AG09319 (cell line): ENCODE measurements at regions not wholly inside any gene's neighbourhood (a gene's known extent, or its start where the extent isn't known, plus 50 kb on each side); places are given as distances from the start of the nearest gene placed in this dataset.
A peak's percentile ranks its signal among the peaks of the same experiment; 100 is the strongest.
"Not testable (repeated sequence)": the region's sequence is repeated elsewhere in the genome, so short reads cannot be mapped to it uniquely, and the experiment has no call there.

Experiments
- DNase-seq: peaks from one replicate; pipeline ENCODE4 v3.0.0-alpha.2; 2010; ENCODE audit warnings: low read depth; ENCODE audit errors: extremely low read depth
- TF ChIP-seq, protein P1 (sequence below): IDR thresholded peaks from 2 replicates; pipeline ENCODE4 v1.5.1; 2011; ENCODE audit warnings: low read depth, mild to moderate bottlenecking, inconsistent platforms, low read length, moderate library complexity

DNA sequence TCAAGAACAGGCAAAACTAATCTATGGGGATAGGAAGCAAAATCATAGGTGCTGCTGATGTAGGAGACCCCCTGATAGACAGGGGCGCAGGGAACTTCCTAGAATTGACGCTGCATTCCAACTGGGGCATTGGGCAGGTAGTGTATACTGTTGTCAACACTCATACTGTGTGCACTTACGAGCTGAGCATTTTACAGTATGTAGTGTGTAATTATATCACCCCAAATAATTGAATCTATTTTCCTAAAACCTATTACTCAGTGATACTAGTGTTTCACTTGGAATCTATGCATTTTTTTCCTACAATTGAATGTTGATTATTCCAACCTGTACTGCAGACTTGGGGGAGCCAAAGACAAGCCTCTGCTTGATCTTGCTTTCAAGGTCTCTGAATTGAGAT, 207.0 kb upstream of the PRKCQ start:
- DNase-seq: no peak
- TF ChIP-seq, protein P1, sequence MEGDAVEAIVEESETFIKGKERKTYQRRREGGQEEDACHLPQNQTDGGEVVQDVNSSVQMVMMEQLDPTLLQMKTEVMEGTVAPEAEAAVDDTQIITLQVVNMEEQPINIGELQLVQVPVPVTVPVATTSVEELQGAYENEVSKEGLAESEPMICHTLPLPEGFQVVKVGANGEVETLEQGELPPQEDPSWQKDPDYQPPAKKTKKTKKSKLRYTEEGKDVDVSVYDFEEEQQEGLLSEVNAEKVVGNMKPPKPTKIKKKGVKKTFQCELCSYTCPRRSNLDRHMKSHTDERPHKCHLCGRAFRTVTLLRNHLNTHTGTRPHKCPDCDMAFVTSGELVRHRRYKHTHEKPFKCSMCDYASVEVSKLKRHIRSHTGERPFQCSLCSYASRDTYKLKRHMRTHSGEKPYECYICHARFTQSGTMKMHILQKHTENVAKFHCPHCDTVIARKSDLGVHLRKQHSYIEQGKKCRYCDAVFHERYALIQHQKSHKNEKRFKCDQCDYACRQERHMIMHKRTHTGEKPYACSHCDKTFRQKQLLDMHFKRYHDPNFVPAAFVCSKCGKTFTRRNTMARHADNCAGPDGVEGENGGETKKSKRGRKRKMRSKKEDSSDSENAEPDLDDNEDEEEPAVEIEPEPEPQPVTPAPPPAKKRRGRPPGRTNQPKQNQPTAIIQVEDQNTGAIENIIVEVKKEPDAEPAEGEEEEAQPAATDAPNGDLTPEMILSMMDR: no peak

DNA sequence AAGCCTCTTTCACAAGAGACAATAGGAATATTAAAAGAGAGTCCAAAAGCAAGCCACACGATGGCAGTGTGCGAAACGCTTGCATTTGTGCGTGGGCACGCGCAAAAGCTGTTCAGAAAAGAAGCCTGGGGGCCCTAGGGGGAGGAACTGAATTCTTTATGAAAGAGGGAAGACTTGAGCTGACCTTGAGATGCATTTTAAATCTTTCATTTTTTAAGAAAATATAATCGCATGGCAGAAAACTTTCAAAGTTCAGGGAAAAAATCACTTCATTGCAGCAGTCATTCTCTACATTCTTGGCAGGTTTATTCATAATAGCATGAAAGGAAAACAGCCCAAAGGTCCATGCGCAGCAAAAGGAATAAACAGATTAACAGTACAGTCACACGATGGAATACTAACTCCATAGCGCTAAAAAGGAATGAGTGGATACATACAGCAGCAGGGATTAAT, 206.5 kb upstream of the PRKCQ start:
- TF ChIP-seq, protein P1: peak; percentile 61

DNA sequence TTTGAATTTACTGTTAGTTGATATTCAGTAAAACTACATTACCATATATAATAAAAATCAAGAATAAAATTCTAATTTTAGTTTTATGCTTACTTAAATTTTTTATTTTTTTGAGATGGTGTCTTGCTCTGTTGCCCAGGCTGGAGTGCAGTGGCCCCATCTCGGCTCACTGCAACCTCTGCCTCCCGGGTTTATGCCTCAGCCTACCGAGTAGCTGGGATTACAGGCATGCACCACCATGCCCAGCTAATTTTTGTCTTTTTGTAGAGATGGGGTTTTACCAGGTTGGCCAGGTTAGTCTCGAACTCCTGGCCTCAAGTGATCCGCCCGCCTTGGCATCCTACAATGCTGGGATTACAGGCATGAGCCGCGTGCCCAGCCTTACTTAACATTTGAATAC, 204.4 kb upstream of the PRKCQ start:
- DNase-seq: not testable (repeated sequence)

More for the DNA sequence above, 206.5 kb upstream of the PRKCQ start:
- DNase-seq: peak; percentile 28

DNA sequence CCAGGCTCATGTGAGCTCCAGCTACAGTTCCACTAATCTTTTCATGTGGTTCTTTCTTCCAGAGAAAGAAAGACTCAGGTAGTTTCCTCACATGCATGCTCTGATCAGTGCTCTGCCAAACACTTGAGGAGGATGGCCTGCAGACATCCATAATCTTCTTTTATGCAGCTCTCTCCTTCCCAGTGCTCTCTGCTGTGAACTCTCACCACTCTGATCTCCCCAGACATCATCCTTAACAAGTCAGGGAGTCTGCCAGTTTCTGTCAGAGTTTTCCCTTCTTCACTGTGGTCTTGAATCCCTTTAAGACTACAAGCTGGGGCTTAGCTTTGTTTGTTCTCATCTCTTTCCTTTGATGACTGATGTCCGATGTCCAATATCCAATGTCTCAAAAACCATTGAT, 203.4 kb upstream of the PRKCQ start:
- no peak for DNase-seq
- TF ChIP-seq, protein P1: no peak

DNA sequence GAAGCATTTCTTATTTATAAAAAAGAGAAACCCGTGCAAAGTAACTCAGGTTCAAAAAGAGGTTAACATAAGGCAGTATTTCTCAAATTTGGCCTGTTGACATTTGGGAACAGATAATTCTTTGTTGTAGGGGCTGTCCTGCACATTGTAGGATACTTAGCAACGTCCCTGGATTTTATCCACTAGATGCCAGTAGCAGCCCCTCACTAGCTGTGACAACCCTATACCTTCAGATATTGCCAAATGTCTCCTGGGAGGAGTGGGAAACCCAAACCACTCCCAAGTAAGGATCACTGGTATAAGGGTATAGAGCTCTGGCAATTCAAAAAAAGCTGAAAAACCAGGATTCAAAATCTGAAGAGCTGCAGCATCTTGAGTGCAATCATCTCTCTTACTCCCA, 202.3 kb upstream of the PRKCQ start:
- TF ChIP-seq, protein P1: no peak

DNA sequence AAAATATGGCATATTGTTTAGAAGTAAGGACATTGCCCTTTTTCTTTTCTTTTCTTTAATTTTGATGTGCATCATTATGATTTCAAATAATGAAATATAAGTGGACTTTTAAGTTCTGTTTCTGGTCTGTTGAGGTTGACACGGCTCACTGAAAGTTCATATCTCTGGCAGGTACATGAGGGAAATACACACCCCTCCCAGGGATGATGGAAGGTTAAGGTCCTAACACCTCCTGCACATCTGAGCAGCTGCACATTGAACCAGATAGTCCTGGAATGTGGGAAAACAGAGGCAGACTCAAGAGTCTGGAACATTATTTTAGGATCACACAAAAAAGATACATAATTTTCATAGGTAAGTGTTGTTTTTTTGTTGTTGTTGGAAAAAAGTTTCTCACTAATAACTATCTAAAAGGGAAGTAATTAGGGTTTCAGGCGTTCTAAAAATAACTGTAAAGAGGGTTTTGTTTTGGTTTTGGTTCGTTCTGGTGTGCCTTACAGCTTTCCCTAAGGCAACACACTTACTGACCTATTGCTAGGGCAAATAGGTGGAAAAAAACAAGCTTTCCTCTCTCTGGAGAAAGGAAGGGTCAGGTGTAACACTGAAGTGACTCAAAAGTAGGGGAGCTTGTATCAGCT, 201.2 kb upstream of the PRKCQ start:
- TF ChIP-seq, protein P1: no peak
- no peak for DNase-seq

More for the DNA sequence above, 202.3 kb upstream of the PRKCQ start:
- no peak for DNase-seq

DNA sequence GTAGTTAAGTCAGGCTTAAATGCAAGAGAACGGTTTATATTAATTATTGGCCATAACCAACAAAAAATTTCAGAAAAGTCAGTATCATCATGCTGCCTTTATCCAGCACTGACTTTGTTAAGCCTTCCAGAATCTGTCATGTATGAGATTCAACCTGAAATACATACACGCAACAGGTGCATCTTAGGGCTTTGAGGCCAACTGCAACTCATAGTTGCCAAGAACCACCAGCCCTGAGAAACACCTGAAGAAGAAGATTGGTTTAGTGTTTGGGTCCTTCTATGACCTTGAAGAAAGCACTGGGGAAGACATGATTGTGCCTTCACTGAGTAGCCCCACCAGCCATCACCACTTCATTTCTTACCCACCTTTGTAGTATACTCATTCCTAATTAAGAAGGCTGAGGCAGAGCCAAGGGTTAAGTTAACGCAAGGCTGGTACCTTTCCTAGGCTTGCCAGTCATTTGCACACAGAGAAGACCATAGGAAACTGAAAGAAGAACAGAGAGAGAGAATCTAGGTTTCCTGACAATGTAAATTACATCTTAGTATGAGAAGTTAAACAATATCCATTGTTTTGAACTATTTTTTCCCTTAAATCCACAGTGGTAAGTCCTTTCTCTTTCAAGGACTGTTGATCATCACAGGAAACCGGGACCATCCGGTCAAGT, 200.1 kb upstream of the PRKCQ start:
- TF ChIP-seq, protein P1: no peak
- no peak for DNase-seq
